Panc1 (cell line): ENCODE measurements at regions not wholly inside any gene's neighbourhood (a gene's known extent, or its start where the extent isn't known, plus 50 kb on each side); places are given as distances from the start of the nearest gene placed in this dataset.

ENCODE experiments used
- POLR2AphosphoS5 ChIP-seq: IDR thresholded peaks from 2 replicates; pipeline ENCODE4 v1.6.1; 2012; ENCODE audit warnings: mild to moderate bottlenecking, low read depth, low read length, moderate library complexity
- SIN3A ChIP-seq: IDR thresholded peaks from 2 replicates; pipeline ENCODE4 v1.6.1; 2012; ENCODE audit warnings: low read depth, mild to moderate bottlenecking, low read length, moderate library complexity, borderline replicate concordance; ENCODE audit not compliant: insufficient read depth
- TF ChIP-seq, protein P1 (sequence below): fragments of 450-650 bp; IDR thresholded peaks from 2 replicates; pipeline ENCODE4 v1.5.1; 2017; ENCODE audit warnings: mild to moderate bottlenecking

- TF ChIP-seq, protein P1, sequence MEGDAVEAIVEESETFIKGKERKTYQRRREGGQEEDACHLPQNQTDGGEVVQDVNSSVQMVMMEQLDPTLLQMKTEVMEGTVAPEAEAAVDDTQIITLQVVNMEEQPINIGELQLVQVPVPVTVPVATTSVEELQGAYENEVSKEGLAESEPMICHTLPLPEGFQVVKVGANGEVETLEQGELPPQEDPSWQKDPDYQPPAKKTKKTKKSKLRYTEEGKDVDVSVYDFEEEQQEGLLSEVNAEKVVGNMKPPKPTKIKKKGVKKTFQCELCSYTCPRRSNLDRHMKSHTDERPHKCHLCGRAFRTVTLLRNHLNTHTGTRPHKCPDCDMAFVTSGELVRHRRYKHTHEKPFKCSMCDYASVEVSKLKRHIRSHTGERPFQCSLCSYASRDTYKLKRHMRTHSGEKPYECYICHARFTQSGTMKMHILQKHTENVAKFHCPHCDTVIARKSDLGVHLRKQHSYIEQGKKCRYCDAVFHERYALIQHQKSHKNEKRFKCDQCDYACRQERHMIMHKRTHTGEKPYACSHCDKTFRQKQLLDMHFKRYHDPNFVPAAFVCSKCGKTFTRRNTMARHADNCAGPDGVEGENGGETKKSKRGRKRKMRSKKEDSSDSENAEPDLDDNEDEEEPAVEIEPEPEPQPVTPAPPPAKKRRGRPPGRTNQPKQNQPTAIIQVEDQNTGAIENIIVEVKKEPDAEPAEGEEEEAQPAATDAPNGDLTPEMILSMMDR = no peak
- no peak for TF ChIP-seq POLR2AphosphoS5
- TF ChIP-seq SIN3A = no peak
Measured at GRCh38 chr17:33434841-33435240, 141.7 kb upstream of the ASIC2 start.
